GM12891 (cell line): ENCODE measurements at regions not wholly inside any gene's neighbourhood (a gene's known extent, or its start where the extent isn't known, plus 50 kb on each side); places are given as distances from the start of the nearest gene placed in this dataset.

Experiments
- PAX5 ChIP-seq: IDR thresholded peaks from 2 replicates; pipeline ENCODE4 v1.6.1; 2011; ENCODE audit warnings: low read length, moderate library complexity, mild to moderate bottlenecking; ENCODE audit not compliant: insufficient read depth, severe bottlenecking
- POLR2A ChIP-seq: IDR thresholded peaks from 2 replicates; pipeline ENCODE4 v1.6.1; 2011; ENCODE audit warnings: low read depth, low read length, control low read depth
- POLR2AphosphoS5 ChIP-seq: IDR thresholded peaks from 2 replicates; pipeline ENCODE4 v1.6.1; 2011; ENCODE audit warnings: low read depth, low read length, control low read depth
- POU2F2 ChIP-seq: IDR thresholded peaks from 2 replicates; pipeline ENCODE4 v1.6.1; 2011; ENCODE audit warnings: low read depth, mild to moderate bottlenecking, control low read depth, low read length, moderate library complexity
- SPI1 ChIP-seq: IDR thresholded peaks from 2 replicates; pipeline ENCODE4 v1.6.1; 2011; ENCODE audit warnings: low read depth, low read length, control low read depth
- TAF1 ChIP-seq: IDR thresholded peaks from 2 replicates; pipeline ENCODE4 v1.6.1; 2011; ENCODE audit warnings: low read depth, low read length, control low read depth

- TF ChIP-seq PAX5 = no peak
- no peak for TF ChIP-seq SPI1
- no peak for TF ChIP-seq POLR2AphosphoS5
- no peak for TF ChIP-seq POLR2A
- no peak for TF ChIP-seq TAF1
- no peak for TF ChIP-seq POU2F2
Measured at GRCh38 chr18:5622905-5623304, 79.1 kb upstream of the EPB41L3 start.
